Prostate gland (tissue), 2 donors: ENCODE measurements at regions not wholly inside any gene's neighbourhood (a gene's known extent, or its start where the extent isn't known, plus 50 kb on each side); places are given as distances from the start of the nearest gene placed in this dataset.
"Not testable (repeated sequence)": the region's sequence is repeated elsewhere in the genome, so short reads cannot be mapped to it uniquely, and the experiment has no call there.

Experiments used
- DNase-seq: peaks from one replicate; pipeline ENCODE4 v3.0.0-alpha.2; 2019; ENCODE audit warnings: low spot score
- H3K27ac ChIP-seq, 2 donors: fragments of 200-600 bp; sonication (generic); 2 replicates each; pipeline ENCODE4 v1.5.1; 2017 to 2019
- H3K27me3 ChIP-seq: fragments of 200-600 bp; sonication (generic); replicated peaks from 2 replicates; pipeline ENCODE4 v1.5.1; 2019; ENCODE audit not compliant: insufficient read depth
- H3K36me3 ChIP-seq, 2 donors: fragments of 200-600 bp; sonication (generic); 1 replicate in 1 of 2; 2 replicates in 1 of 2; pipeline versions ENCODE4 v1.5.1 to v1.8.1; 2017 to 2019
- H3K4me1 ChIP-seq: fragments of 200-600 bp; sonication (generic); replicated peaks from 2 replicates; pipeline ENCODE4 v1.5.1; 2019
- H3K4me3 ChIP-seq, 2 donors: fragments of 200-600 bp; sonication (generic); 2 replicates each; pipeline ENCODE4 v1.5.1; 2017 to 2019
- H3K9me3 ChIP-seq: fragments of 200-600 bp; sonication (generic); 2 replicates; pipeline ENCODE4 v1.5.1; 2017
- POLR2A ChIP-seq: fragments of 450-650 bp; IDR thresholded peaks from one replicate; pipeline ENCODE4 v1.6.1; 2016; ENCODE audit warnings: antibody characterized with exemption, mild to moderate bottlenecking
- POLR2AphosphoS5 ChIP-seq: sonication (generic); formaldehyde crosslinking; IDR thresholded peaks from one replicate; pipeline ENCODE4 v1.6.1; 2017; ENCODE audit warnings: antibody characterized with exemption
- WGBS: methylation state at CpG from one replicate; pipeline ENCODE4 v1.1.5; 2018; 5-methylcytosine and 5-hydroxymethylcytosine counted together
- intact Hi-C: fragments of 100-400 bp; cut with DNase I; formaldehyde crosslinking; loops from one replicate; pipeline ENCODE4 v1.14.2; 2022
- TF ChIP-seq, protein P1 (sequence below), 4 experiments: fragments of 200-600 bp in 2 of 4; fragments of 450-650 bp in 2 of 4; sonication (generic) in 2 of 4; IDR thresholded peaks; 1 replicate in 3 of 4; 2 replicates in 1 of 4; pipeline ENCODE4 v1.5.1; 2016 to 2019; ENCODE audit warnings: antibody characterized with exemption in 4 of 4, mild to moderate bottlenecking in 2 of 4, moderate library complexity in 2 of 4

DNA sequence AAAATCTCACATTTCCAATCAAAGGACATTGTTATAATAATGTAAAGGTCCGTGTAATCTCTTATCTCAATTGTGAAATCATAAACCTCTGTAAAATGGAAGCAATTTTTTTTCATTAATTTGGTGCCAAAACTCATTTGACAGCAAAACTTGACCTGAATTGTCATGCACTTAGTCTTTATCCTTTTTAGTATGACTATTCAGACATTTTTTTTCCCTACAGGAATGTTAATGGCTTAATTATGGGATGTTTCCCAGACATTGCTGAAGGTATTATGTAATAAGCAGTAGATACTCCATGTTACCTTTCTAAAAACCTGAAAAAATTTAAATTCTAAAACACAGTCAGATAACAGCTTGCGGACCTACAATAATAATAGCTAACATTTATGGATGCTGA lies 228.9 kb downstream of the LHFPL1 start:
- no peak for TF ChIP-seq POLR2A
- no peak for TF ChIP-seq POLR2AphosphoS5
- TF ChIP-seq, protein P1, sequence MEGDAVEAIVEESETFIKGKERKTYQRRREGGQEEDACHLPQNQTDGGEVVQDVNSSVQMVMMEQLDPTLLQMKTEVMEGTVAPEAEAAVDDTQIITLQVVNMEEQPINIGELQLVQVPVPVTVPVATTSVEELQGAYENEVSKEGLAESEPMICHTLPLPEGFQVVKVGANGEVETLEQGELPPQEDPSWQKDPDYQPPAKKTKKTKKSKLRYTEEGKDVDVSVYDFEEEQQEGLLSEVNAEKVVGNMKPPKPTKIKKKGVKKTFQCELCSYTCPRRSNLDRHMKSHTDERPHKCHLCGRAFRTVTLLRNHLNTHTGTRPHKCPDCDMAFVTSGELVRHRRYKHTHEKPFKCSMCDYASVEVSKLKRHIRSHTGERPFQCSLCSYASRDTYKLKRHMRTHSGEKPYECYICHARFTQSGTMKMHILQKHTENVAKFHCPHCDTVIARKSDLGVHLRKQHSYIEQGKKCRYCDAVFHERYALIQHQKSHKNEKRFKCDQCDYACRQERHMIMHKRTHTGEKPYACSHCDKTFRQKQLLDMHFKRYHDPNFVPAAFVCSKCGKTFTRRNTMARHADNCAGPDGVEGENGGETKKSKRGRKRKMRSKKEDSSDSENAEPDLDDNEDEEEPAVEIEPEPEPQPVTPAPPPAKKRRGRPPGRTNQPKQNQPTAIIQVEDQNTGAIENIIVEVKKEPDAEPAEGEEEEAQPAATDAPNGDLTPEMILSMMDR (IDR thresholded peaks at IDR 0.05) = no peak

DNA sequence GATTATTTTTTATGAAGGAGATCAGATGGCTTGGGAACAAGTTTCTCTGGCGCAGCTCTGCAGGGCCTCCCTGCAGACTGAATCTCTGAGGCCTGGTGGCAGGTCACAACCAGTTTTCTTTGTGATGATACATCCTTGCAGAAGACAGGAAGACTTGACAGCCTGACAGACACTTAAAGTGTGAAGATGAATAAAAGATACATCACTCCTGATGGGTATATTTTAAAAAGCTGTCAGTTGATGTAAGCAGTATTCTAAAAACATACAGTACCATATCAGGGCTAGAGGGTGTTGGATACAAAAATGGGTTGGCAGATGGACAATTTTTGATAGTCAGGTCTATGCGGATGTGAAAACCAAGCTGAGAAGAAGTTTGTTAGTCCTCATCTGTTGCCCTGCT lies 239.5 kb downstream of the LHFPL1 start:
- no peak overlapping the region for H3K4me3 ChIP-seq
- intact Hi-C loops = no loop called here
- H3K4me1 ChIP-seq = no peaks in the 10 kb centered on the region
- H3K36me3 ChIP-seq = no peaks in the 10 kb centered on the region
- H3K27me3 ChIP-seq = no peaks in the 10 kb centered on the region
- DNase-seq = no peak
- WGBS = 85% methylated on average over 2 of the region's 2 CpGs
- no peak overlapping the region for H3K27ac ChIP-seq
- TF ChIP-seq POLR2AphosphoS5 (no peak), POLR2A (no peak)
- TF ChIP-seq, protein P1 (IDR thresholded peaks at IDR 0.05) = no peak
- no peaks in the 10 kb centered on the region for H3K9me3 ChIP-seq

More for the DNA sequence above, 228.9 kb downstream of the LHFPL1 start:
- Histone ChIP-seq H3K27me3 (no peaks in the 10 kb centered on the region), H3K27ac (no peak overlapping the region), H3K4me1 (no peaks in the 10 kb centered on the region), H3K36me3 (no peaks in the 10 kb centered on the region), H3K9me3 (no peaks in the 10 kb centered on the region), H3K4me3 (no peak overlapping the region)
- DNase-seq = no peak
- WGBS = 34% methylated on average over 2 of the region's 2 CpGs
- intact Hi-C loops = no loop called here

DNA sequence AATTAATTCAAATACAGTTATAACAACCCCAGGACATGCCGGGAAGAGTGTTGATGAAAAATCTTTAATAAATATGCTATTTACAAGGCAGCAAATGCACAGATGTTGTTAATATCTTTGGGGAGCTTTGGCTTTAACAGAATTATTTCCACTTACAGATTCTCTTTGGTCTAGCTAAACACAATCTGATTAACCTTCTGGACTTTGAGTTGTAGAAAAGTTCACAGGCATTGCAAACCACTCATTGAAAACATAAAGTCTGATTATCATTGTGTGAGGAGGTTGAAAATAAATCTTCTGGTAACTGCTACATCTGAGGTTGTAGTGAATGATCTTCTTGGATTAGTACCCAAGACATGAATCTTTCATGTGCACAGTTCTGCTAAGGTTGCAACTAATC lies 255.6 kb downstream of the LHFPL1 start:
- Histone ChIP-seq H3K9me3 (no peaks in the 10 kb centered on the region), H3K27ac (no peak overlapping the region), H3K4me1 (no peaks in the 10 kb centered on the region), H3K36me3 (no peaks in the 10 kb centered on the region), H3K27me3 (no peaks in the 10 kb centered on the region), H3K4me3 (no peak overlapping the region)
- intact Hi-C loops = no loop called here
- 92% methylated on average over 1 of the region's 1 CpG for WGBS
- TF ChIP-seq POLR2AphosphoS5 = no peak
- no peak for TF ChIP-seq POLR2A
- TF ChIP-seq, protein P1 (IDR thresholded peaks at IDR 0.05) = no peak
- DNase-seq = no peak

DNA sequence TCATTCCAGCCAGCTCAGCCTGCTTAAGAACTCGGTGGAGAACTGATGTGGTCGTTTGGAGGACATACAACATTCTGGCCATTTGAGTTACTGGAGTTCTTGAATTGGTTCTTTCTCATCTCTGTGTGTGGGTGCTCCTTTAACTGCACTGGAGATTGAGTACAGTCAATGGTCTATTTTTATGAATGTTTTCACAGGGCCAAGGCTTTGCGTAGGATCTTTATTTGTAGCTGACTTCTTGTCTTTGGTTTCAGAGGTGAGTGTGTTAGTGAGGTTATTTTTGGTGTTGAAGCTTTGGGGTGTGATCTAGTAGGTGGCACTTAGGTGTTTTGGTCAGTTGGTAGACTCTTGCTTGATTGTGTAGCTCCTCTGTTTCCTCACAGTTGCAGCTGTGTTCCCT lies 288.4 kb downstream of the LHFPL1 start:
- TF ChIP-seq, protein P1 (IDR thresholded peaks at IDR 0.05) = no peak
- TF ChIP-seq POLR2AphosphoS5 (no peak), POLR2A (no peak)
- H3K4me1 ChIP-seq = no peaks in the 10 kb centered on the region
- no peak overlapping the region for H3K27ac ChIP-seq
- H3K36me3 ChIP-seq = no peaks in the 10 kb centered on the region
- no peaks in the 10 kb centered on the region for H3K9me3 ChIP-seq
- H3K4me3 ChIP-seq = no peak overlapping the region
- H3K27me3 ChIP-seq = no peaks in the 10 kb centered on the region
- DNase-seq = no peak
- intact Hi-C loops = no loop called here
- 69% methylated on average over 3 of the region's 3 CpGs for WGBS

DNA sequence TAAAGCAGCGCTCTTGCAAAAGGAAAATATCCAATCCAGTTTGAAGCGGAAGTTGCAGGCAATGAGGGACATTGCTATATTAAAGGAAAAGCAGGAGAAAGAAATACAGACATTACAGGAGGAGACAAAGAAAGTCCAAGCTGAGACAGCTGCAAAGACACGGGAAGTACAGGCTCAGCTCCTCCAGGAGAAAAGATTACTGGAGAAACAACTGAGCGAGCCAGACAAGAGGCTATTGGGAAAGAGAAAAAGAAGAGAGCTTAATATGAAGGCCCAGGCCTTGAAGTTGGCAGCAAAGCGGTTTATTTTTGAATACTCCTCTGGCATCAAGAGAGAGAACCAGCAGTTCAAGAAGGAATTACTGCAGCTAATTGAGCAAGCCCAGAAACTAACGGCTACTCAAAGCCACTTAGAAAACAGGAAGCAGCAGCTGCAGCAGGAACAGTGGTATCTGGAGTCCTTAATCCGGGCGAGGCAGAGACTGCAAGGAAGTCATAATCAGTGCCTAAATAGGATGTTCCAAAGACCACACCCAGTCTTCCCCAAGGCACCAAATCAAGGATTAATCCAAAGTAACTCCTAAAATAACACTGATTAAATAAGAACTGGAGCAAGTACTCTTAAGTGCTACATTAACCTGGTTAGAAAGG lies 298.0 kb downstream of the LHFPL1 start:
- H3K36me3 ChIP-seq, DNase-seq, H3K9me3 ChIP-seq, H3K4me1 ChIP-seq, H3K4me3 ChIP-seq, H3K27ac ChIP-seq, H3K27me3 ChIP-seq, intact Hi-C loops: not testable (repeated sequence)
- 51% methylated on average over 8 of the region's 8 CpGs for WGBS
